Endodermal cell (in vitro differentiated cells): ENCODE measurements at regions not wholly inside any gene's neighbourhood (a gene's known extent, or its start where the extent isn't known, plus 50 kb on each side); places are given as distances from the start of the nearest gene placed in this dataset.

Experiments
- DNase-seq: peaks from one replicate; pipeline ENCODE4 v3.0.0-alpha.2; 2017
- H3K27ac ChIP-seq: 2 replicates; pipeline ENCODE4 v1.5.1; 2013; ENCODE audit warnings: mild to moderate bottlenecking, low read depth, low read length, moderate library complexity
- H3K27me3 ChIP-seq: 2 replicates; pipeline ENCODE4 v1.6.1; 2013; ENCODE audit warnings: mild to moderate bottlenecking, low read length, moderate library complexity; ENCODE audit not compliant: insufficient read depth, control insufficient read depth, poor library complexity, severe bottlenecking
- H3K36me3 ChIP-seq: 2 replicates; pipeline ENCODE4 v1.7.0; 2013; ENCODE audit warnings: mild to moderate bottlenecking, low read length, moderate library complexity; ENCODE audit not compliant: control insufficient read depth, insufficient read depth
- H3K4me1 ChIP-seq: one replicate; pipeline ENCODE4 v1.7.0; 2013; ENCODE audit warnings: low read length; ENCODE audit not compliant: control insufficient read depth, insufficient read depth
- H3K4me3 ChIP-seq: 2 replicates; pipeline ENCODE4 v1.5.1; 2013; ENCODE audit warnings: mild to moderate bottlenecking, low read length, moderate library complexity
- H3K9ac ChIP-seq: 2 replicates; pipeline ENCODE4 v1.6.1; 2013; ENCODE audit warnings: mild to moderate bottlenecking, low read length, moderate library complexity; ENCODE audit not compliant: poor library complexity, severe bottlenecking; ENCODE audit errors: extremely low read depth
- H3K9me3 ChIP-seq: 2 replicates; pipeline ENCODE4 v1.6.1; 2013; ENCODE audit warnings: mild to moderate bottlenecking, low read length, moderate library complexity; ENCODE audit not compliant: control insufficient read depth
- H3K27ac Mint-ChIP-seq: 2 replicates; pipeline ENCODE4 v1.8.0; 2020; ENCODE audit warnings: mixed read lengths
- H3K27me3 Mint-ChIP-seq: 2 replicates; pipeline ENCODE4 v1.8.0; 2021; ENCODE audit warnings: mild to moderate bottlenecking, mixed read lengths; ENCODE audit not compliant: insufficient read depth
- H3K36me3 Mint-ChIP-seq: 2 replicates; pipeline ENCODE4 v1.8.0; 2020; ENCODE audit warnings: low read depth, mixed read lengths
- H3K4me1 Mint-ChIP-seq: 2 replicates; pipeline ENCODE4 v1.8.0; 2020; ENCODE audit warnings: mixed read lengths
- H3K4me3 Mint-ChIP-seq: 2 replicates; pipeline ENCODE4 v1.8.0; 2020; ENCODE audit warnings: mild to moderate bottlenecking, moderate library complexity, mixed read lengths
- H3K9me3 Mint-ChIP-seq: 2 replicates; pipeline ENCODE4 v1.8.0; 2020; ENCODE audit warnings: mild to moderate bottlenecking, mixed read lengths
- WGBS, 2 experiments: methylation state at CpG; one replicate each; pipeline versions ENCODE4 v1.1.5 to v1.1.7; 2013; ENCODE audit warnings: missing lambda C conversion rate in 2 of 2, mixed read lengths in 1 of 2; ENCODE audit not compliant: insufficient coverage in 1 of 2, insufficient read length in 1 of 2; 5-methylcytosine and 5-hydroxymethylcytosine counted together
- TF ChIP-seq, protein P1 (sequence below): fragments of 200-600 bp; sonication (generic); conservative IDR thresholded peaks from 2 replicates; pipeline ENCODE4 v1.5.0; 2021; ENCODE audit warnings: antibody characterized with exemption, mild to moderate bottlenecking

DNA sequence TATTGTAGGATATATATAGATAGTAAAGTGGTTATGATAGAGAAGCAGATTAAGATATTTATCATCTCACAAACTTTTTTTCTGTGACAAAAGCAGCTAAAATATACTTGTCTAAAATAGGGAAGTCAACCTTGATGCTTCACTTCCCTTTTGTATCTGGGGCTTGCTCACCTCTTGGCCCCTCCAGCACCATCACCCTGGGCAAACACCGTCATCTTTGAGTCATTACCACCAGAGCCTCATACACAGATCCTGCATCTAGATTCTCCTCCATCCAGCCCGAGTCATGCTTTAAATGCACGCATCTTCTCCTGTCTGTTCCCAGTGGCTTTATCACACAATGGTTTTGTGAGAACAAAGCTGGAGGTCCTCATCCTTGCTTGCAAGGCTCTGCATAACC, 1062.7 kb upstream of the EEF2KMT start:
- Mint-ChIP-seq H3K4me3 (no peak overlapping the region), H3K9me3 (no peaks in the 10 kb centered on the region), H3K27me3 (no peaks in the 10 kb centered on the region), H3K36me3 (no peaks in the 10 kb centered on the region), H3K4me1 (no peaks in the 10 kb centered on the region), H3K27ac (no peak overlapping the region)
- Histone ChIP-seq H3K9ac (no peak overlapping the region), H3K4me1 (no peaks in the 10 kb centered on the region), H3K27me3 (no peaks in the 10 kb centered on the region), H3K4me3 (no peak overlapping the region), H3K27ac (no peak overlapping the region), H3K9me3 (no peaks in the 10 kb centered on the region), H3K36me3 (no peaks in the 10 kb centered on the region)
- TF ChIP-seq, protein P1, sequence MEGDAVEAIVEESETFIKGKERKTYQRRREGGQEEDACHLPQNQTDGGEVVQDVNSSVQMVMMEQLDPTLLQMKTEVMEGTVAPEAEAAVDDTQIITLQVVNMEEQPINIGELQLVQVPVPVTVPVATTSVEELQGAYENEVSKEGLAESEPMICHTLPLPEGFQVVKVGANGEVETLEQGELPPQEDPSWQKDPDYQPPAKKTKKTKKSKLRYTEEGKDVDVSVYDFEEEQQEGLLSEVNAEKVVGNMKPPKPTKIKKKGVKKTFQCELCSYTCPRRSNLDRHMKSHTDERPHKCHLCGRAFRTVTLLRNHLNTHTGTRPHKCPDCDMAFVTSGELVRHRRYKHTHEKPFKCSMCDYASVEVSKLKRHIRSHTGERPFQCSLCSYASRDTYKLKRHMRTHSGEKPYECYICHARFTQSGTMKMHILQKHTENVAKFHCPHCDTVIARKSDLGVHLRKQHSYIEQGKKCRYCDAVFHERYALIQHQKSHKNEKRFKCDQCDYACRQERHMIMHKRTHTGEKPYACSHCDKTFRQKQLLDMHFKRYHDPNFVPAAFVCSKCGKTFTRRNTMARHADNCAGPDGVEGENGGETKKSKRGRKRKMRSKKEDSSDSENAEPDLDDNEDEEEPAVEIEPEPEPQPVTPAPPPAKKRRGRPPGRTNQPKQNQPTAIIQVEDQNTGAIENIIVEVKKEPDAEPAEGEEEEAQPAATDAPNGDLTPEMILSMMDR, result no peak
- DNase-seq, result no peak
- WGBS, 2 experiments, result 94 to 97% methylated on average over 2 to 3 of the region's 3 CpGs

GRCh38 chr16:6157806-6158205, 1060.2 kb upstream of the EEF2KMT start:
- no peaks in the 10 kb centered on the region for H3K4me1 Mint-ChIP-seq
- H3K9me3 Mint-ChIP-seq, result no peaks in the 10 kb centered on the region
- Histone ChIP-seq H3K9ac (no peak overlapping the region), H3K4me1 (no peaks in the 10 kb centered on the region), H3K9me3 (no peaks in the 10 kb centered on the region), H3K36me3 (no peaks in the 10 kb centered on the region), H3K4me3 (no peak overlapping the region), H3K27me3 (no peaks in the 10 kb centered on the region), H3K27ac (no peak overlapping the region)
- WGBS, 2 experiments, result 94 to 99% methylated on average over 4 of the region's 4 CpGs
- no peak for DNase-seq
- no peaks in the 10 kb centered on the region for H3K36me3 Mint-ChIP-seq
- H3K27ac Mint-ChIP-seq, result no peak overlapping the region
- no peaks in the 10 kb centered on the region for H3K27me3 Mint-ChIP-seq
- TF ChIP-seq, protein P1, result no peak
- no peak overlapping the region for H3K4me3 Mint-ChIP-seq

DNA sequence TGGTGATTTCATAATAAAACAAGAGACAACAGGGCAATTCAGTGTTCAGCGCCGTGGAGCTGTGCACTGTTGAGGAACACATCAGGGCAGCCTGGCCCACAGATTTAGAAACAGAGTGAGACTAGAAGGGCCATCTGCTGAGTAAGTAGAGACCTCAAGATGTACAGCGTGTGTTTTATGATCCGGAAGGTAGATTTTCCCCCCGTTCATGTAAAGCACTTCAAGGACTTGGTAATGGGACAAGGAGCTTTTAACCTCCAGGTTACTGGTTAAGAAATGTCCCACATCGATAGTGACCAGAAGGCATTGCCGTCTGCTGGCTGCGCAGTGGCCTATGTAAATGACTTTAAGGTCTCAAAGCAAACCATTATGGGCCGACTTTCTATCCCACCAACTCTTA, 1057.7 kb upstream of the EEF2KMT start:
- no peak overlapping the region for H3K4me3 Mint-ChIP-seq
- no peak overlapping the region for H3K27ac Mint-ChIP-seq
- H3K27me3 Mint-ChIP-seq, result no peaks in the 10 kb centered on the region
- Histone ChIP-seq H3K27ac (no peak overlapping the region), H3K9ac (no peak overlapping the region), H3K4me3 (no peak overlapping the region), H3K9me3 (no peaks in the 10 kb centered on the region), H3K4me1 (no peaks in the 10 kb centered on the region), H3K36me3 (no peaks in the 10 kb centered on the region), H3K27me3 (no peaks in the 10 kb centered on the region)
- no peaks in the 10 kb centered on the region for H3K36me3 Mint-ChIP-seq
- H3K4me1 Mint-ChIP-seq, result peaks cover 6% of the 10 kb centered on the region
- DNase-seq, result no peak
- TF ChIP-seq, protein P1, result no peak
- H3K9me3 Mint-ChIP-seq, result no peaks in the 10 kb centered on the region
- WGBS, 2 experiments, result 93 to 100% methylated on average over 5 to 9 of the region's 9 CpGs
